Ishikawa (cell line): ENCODE measurements at regions not wholly inside any gene's neighbourhood (a gene's known extent, or its start where the extent isn't known, plus 50 kb on each side); places are given as distances from the start of the nearest gene placed in this dataset.

ENCODE experiments used
- EGR1 ChIP-seq: IDR thresholded peaks from 2 replicates; pipeline ENCODE4 v1.6.1; 2012
- EP300 ChIP-seq: IDR thresholded peaks from 2 replicates; pipeline ENCODE4 v1.6.1; 2012; ENCODE audit warnings: borderline replicate concordance
- NFIC ChIP-seq: IDR thresholded peaks from 2 replicates; pipeline ENCODE4 v1.6.1; 2012
- YY1 ChIP-seq: IDR thresholded peaks from 2 replicates; pipeline ENCODE4 v1.6.1; 2012; ENCODE audit warnings: low read depth

GRCh38 chr3:177547711-177548350 lies 350.5 kb upstream of the TBL1XR1 start:
- TF ChIP-seq NFIC: no peak
- no peak for TF ChIP-seq EGR1
- TF ChIP-seq YY1: no peak
- TF ChIP-seq EP300: no peak
